ENCODE measurements at regions not wholly inside any gene's neighbourhood (a gene's known extent, or its start where the extent isn't known, plus 50 kb on each side); places are given as distances from the start of the nearest gene placed in this dataset.

- DNase-seq (no peak), ATAC-seq (no peak)
- no peaks in the 10 kb centered on the region for H3K4me1 ChIP-seq (ENCODE audit: control insufficient read depth in 2 of 2, insufficient read depth in 2 of 2, low read length in 2 of 2)
- Mint-ChIP-seq H3K27ac (no peak overlapping the region), H3K36me3 (no peaks in the 10 kb centered on the region), H3K4me3 (no peak overlapping the region), H3K27me3 (peaks cover 0 to 9% (median 0%) of the 10 kb centered on the region in 5 donors), H3K4me1 (no peaks in the 10 kb centered on the region), H3K9me3 (peaks cover 0 to 22% (median 5%) of the 10 kb centered on the region in 11 donors)
- intact Hi-C loops (cut with micrococcal nuclease): no loop called here
- ChIA-PET POLR2A (no interaction called here), CTCF (no interaction called here)
- H3K4me3 ChIP-seq (ENCODE audit: low read length): no peak overlapping the region
- H3K27ac ChIP-seq (ENCODE audit: low read depth, low read length): no peak overlapping the region
- H3K36me3 ChIP-seq (ENCODE audit: control insufficient read depth in 2 of 3, insufficient read depth in 3 of 3, low read length in 3 of 3): no peaks in the 10 kb centered on the region
- H3K27me3 ChIP-seq (ENCODE audit: control insufficient read depth in 2 of 2, insufficient read depth in 2 of 2, low read length in 2 of 2): no peaks in the 10 kb centered on the region
- no peaks in the 10 kb centered on the region for H3K9me3 ChIP-seq (ENCODE audit: control insufficient read depth in 2 of 3, low read length in 3 of 3)
Measured at GRCh38 chr2:129334128-129334527, 645.3 kb upstream of the RAB6C start.

DNA sequence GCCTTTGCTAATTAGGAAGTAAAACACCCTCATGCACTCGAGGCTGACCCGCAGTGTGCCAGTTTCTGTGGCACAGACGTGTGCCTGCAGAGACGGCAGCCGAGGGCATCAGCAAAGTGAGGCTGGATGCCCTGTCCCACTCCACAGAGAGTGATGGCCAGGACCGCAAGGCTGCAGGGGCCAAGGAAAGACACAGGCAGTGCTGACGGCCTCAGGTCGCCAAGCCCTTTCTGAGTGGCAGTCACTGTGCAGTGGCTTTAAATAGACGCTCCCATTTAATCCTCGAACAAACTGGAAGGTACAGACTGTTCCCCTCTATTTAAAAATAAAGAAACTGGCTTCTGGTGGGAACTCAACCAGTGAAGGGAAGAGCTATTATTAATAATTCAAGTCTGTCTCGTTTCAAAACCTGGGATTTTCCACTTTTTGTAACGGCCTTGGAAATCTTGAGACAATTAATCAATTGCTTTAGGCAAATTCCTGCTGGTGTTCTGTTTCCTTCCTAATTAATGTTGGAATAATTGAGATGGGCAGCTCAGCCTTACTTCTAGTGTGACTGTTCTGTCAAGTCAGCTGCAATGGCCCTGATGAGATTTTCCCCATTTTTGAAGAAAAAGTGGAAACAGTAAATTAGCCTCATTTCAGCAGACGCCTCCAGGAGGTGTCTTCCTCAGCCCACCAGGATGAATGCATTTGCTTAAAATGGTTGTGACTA, 644.6 kb upstream of the RAB6C start:
- Histone ChIP-seq H3K4me1 (ENCODE audit: control insufficient read depth in 2 of 2, insufficient read depth in 2 of 2, low read length in 2 of 2) (no peaks in the 10 kb centered on the region), H3K4me3 (ENCODE audit: low read length) (no peak overlapping the region), H3K27me3 (ENCODE audit: control insufficient read depth in 2 of 2, insufficient read depth in 2 of 2, low read length in 2 of 2) (no peaks in the 10 kb centered on the region), H3K27ac (ENCODE audit: low read depth, low read length) (no peak overlapping the region), H3K9me3 (ENCODE audit: control insufficient read depth in 2 of 3, low read length in 3 of 3) (no peaks in the 10 kb centered on the region), H3K36me3 (ENCODE audit: control insufficient read depth in 2 of 3, insufficient read depth in 3 of 3, low read length in 3 of 3) (no peaks in the 10 kb centered on the region)
- peaks cover 0 to 9% (median 0%) of the 10 kb centered on the region in 5 donors for H3K27me3 Mint-ChIP-seq
- DNase-seq: no peak
- ATAC-seq: no peak
- no peak overlapping the region for H3K4me3 Mint-ChIP-seq
- ChIA-PET CTCF (no interaction called here), POLR2A (no interaction called here)
- no peak overlapping the region for H3K27ac Mint-ChIP-seq
- no peaks in the 10 kb centered on the region for H3K36me3 Mint-ChIP-seq
- intact Hi-C loops (cut with micrococcal nuclease): no loop called here
- peaks cover 0 to 22% (median 4%) of the 10 kb centered on the region in 11 donors for H3K9me3 Mint-ChIP-seq
- no peaks in the 10 kb centered on the region for H3K4me1 Mint-ChIP-seq

DNA sequence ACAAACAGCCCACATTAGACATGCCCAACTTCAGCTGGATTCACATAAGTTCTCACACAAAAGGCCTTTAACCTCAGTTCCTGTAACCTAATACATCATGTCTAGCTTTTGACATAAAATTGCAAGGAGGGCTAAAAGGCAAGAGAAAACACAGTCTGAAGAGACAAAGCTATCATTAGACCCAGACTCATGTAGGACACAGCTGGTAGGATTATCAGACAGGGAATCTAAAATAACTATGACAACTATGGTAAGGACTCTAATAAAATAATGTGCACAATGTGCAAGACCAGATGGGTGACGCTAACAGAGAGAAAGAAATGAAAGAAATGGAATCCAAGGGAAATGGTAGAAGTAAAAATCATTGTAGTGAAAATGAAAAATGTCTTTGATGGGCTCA, 643.2 kb upstream of the RAB6C start:
- Mint-ChIP-seq H3K27ac (no peak overlapping the region), H3K36me3 (peaks cover 0 to 3% (median 0%) of the 10 kb centered on the region in 5 donors), H3K9me3 (peaks cover 0 to 25% (median 9%) of the 10 kb centered on the region in 11 donors), H3K4me1 (no peaks in the 10 kb centered on the region), H3K27me3 (peaks cover 0 to 13% (median 4%) of the 10 kb centered on the region in 5 donors), H3K4me3 (no peak overlapping the region)
- Histone ChIP-seq H3K4me3 (ENCODE audit: low read length) (no peak overlapping the region), H3K36me3 (ENCODE audit: control insufficient read depth in 2 of 3, insufficient read depth in 3 of 3, low read length in 3 of 3) (no peaks in the 10 kb centered on the region), H3K4me1 (ENCODE audit: control insufficient read depth in 2 of 2, insufficient read depth in 2 of 2, low read length in 2 of 2) (no peaks in the 10 kb centered on the region), H3K9me3 (ENCODE audit: control insufficient read depth in 2 of 3, low read length in 3 of 3) (no peaks in the 10 kb centered on the region), H3K27ac (ENCODE audit: low read depth, low read length) (no peak overlapping the region), H3K27me3 (ENCODE audit: control insufficient read depth in 2 of 2, insufficient read depth in 2 of 2, low read length in 2 of 2) (no peaks in the 10 kb centered on the region)
- ATAC-seq (no peak), DNase-seq (no peak)
- CTCF ChIA-PET: no interaction called here
- intact Hi-C loops (cut with micrococcal nuclease): no loop called here
- POLR2A ChIA-PET: no interaction called here

DNA sequence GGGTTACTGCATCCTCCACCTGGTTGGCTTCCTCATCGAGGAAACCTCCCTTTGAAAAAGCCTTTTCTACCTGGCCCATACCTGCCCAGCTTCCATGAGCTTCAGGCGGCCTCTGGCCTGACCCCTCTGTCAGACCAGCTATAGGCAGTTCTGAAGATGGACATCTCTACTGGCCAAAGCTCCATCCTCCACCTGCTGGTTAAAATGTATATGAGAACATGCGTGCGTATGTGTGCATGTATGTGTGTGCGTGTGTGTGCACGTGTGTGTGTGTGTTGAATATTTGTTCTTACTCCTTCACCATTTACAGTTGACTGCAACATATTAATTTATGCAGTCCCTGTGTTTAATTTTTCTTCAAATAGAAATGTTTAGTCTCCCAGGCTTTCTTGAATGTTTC, 642.4 kb upstream of the RAB6C start:
- intact Hi-C loops (cut with micrococcal nuclease): no loop called here
- H3K36me3 ChIP-seq (ENCODE audit: control insufficient read depth in 2 of 3, insufficient read depth in 3 of 3, low read length in 3 of 3): no peaks in the 10 kb centered on the region
- ChIA-PET POLR2A (no interaction called here), CTCF (no interaction called here)
- Mint-ChIP-seq H3K27me3 (peaks cover 0 to 14% (median 4%) of the 10 kb centered on the region in 5 donors), H3K4me1 (no peaks in the 10 kb centered on the region), H3K4me3 (no peak overlapping the region), H3K9me3 (peaks cover 0 to 29% (median 10%) of the 10 kb centered on the region in 11 donors), H3K36me3 (peaks cover 0 to 3% (median 0%) of the 10 kb centered on the region in 5 donors), H3K27ac (no peak overlapping the region)
- H3K4me1 ChIP-seq (ENCODE audit: control insufficient read depth in 2 of 2, insufficient read depth in 2 of 2, low read length in 2 of 2): no peaks in the 10 kb centered on the region
- H3K4me3 ChIP-seq (ENCODE audit: low read length): no peak overlapping the region
- no peaks in the 10 kb centered on the region for H3K9me3 ChIP-seq (ENCODE audit: control insufficient read depth in 2 of 3, low read length in 3 of 3)
- no peak for ATAC-seq
- DNase-seq: no peak
- H3K27me3 ChIP-seq (ENCODE audit: control insufficient read depth in 2 of 2, insufficient read depth in 2 of 2, low read length in 2 of 2): no peaks in the 10 kb centered on the region
- H3K27ac ChIP-seq (ENCODE audit: low read depth, low read length): no peak overlapping the region

- H3K4me1 ChIP-seq (ENCODE audit: control insufficient read depth in 2 of 2, insufficient read depth in 2 of 2, low read length in 2 of 2): no peaks in the 10 kb centered on the region
- ChIA-PET POLR2A (no interaction called here), CTCF (no interaction called here)
- Mint-ChIP-seq H3K4me3 (no peak overlapping the region), H3K4me1 (peaks cover 0 to 2% (median 0%) of the 10 kb centered on the region in 7 donors), H3K27ac (no peak overlapping the region), H3K9me3 (peaks cover 0 to 9% (median 3%) of the 10 kb centered on the region in 11 donors), H3K36me3 (no peaks in the 10 kb centered on the region), H3K27me3 (peaks cover 0 to 15% (median 2%) of the 10 kb centered on the region in 5 donors)
- H3K4me3 ChIP-seq (ENCODE audit: low read length): no peak overlapping the region
- H3K27me3 ChIP-seq (ENCODE audit: control insufficient read depth in 2 of 2, insufficient read depth in 2 of 2, low read length in 2 of 2): no peaks in the 10 kb centered on the region
- no peaks in the 10 kb centered on the region for H3K36me3 ChIP-seq (ENCODE audit: control insufficient read depth in 2 of 3, insufficient read depth in 3 of 3, low read length in 3 of 3)
- no peaks in the 10 kb centered on the region for H3K9me3 ChIP-seq (ENCODE audit: control insufficient read depth in 2 of 3, low read length in 3 of 3)
- DNase-seq (no peak), ATAC-seq (no peak)
- intact Hi-C loops (cut with micrococcal nuclease): no loop called here
- H3K27ac ChIP-seq (ENCODE audit: low read depth, low read length): no peak overlapping the region
Measured at GRCh38 chr2:129345540-129345939, 633.9 kb upstream of the RAB6C start.

GRCh38 chr2:129347486-129348217, 631.8 kb upstream of the RAB6C start:
- Mint-ChIP-seq H3K36me3 (no peaks in the 10 kb centered on the region), H3K9me3 (peaks cover 0 to 3% (median 0%) of the 10 kb centered on the region in 11 donors), H3K27ac (no peak overlapping the region), H3K4me1 (peaks cover 0 to 2% (median 0%) of the 10 kb centered on the region in 7 donors), H3K4me3 (no peak overlapping the region), H3K27me3 (peaks cover 0 to 13% (median 0%) of the 10 kb centered on the region in 5 donors)
- Histone ChIP-seq H3K4me3 (ENCODE audit: low read length) (no peak overlapping the region), H3K27me3 (ENCODE audit: control insufficient read depth in 2 of 2, insufficient read depth in 2 of 2, low read length in 2 of 2) (no peaks in the 10 kb centered on the region), H3K27ac (ENCODE audit: low read depth, low read length) (no peak overlapping the region), H3K9me3 (ENCODE audit: control insufficient read depth in 2 of 3, low read length in 3 of 3) (no peaks in the 10 kb centered on the region), H3K4me1 (ENCODE audit: control insufficient read depth in 2 of 2, insufficient read depth in 2 of 2, low read length in 2 of 2) (no peaks in the 10 kb centered on the region), H3K36me3 (ENCODE audit: control insufficient read depth in 2 of 3, insufficient read depth in 3 of 3, low read length in 3 of 3) (no peaks in the 10 kb centered on the region)
- intact Hi-C loops (cut with micrococcal nuclease): no loop called here
- ATAC-seq: no peak
- CTCF ChIA-PET: no interaction called here
- DNase-seq: no peak
- POLR2A ChIA-PET: no interaction called here

- ATAC-seq: no peak
- no peak overlapping the region for H3K4me3 Mint-ChIP-seq
- DNase-seq: no peak
- H3K27me3 ChIP-seq (ENCODE audit: control insufficient read depth in 2 of 2, insufficient read depth in 2 of 2, low read length in 2 of 2): no peaks in the 10 kb centered on the region
- no peaks in the 10 kb centered on the region for H3K36me3 Mint-ChIP-seq
- H3K4me1 Mint-ChIP-seq: no peaks in the 10 kb centered on the region
- H3K27me3 Mint-ChIP-seq: peaks cover 0 to 8% (median 0%) of the 10 kb centered on the region in 5 donors
- no peaks in the 10 kb centered on the region for H3K36me3 ChIP-seq (ENCODE audit: control insufficient read depth in 2 of 3, insufficient read depth in 3 of 3, low read length in 3 of 3)
- intact Hi-C loops (cut with micrococcal nuclease): no loop called here
- peaks cover 0 to 6% (median 0%) of the 10 kb centered on the region in 11 donors for H3K9me3 Mint-ChIP-seq
- H3K4me1 ChIP-seq (ENCODE audit: control insufficient read depth in 2 of 2, insufficient read depth in 2 of 2, low read length in 2 of 2): no peaks in the 10 kb centered on the region
- CTCF ChIA-PET: no interaction called here
- H3K27ac ChIP-seq (ENCODE audit: low read depth, low read length): no peak overlapping the region
- H3K4me3 ChIP-seq (ENCODE audit: low read length): no peak overlapping the region
- no peak overlapping the region for H3K27ac Mint-ChIP-seq
- POLR2A ChIA-PET: no interaction called here
- H3K9me3 ChIP-seq (ENCODE audit: control insufficient read depth in 2 of 3, low read length in 3 of 3): no peaks in the 10 kb centered on the region
Measured at GRCh38 chr2:129354631-129355030, 624.8 kb upstream of the RAB6C start.

Measured in naive thymus-derived CD4-positive, alpha-beta T cell (primary cell).